Skeletal muscle cell (primary cell): ENCODE measurements at regions not wholly inside any gene's neighbourhood (a gene's known extent, or its start where the extent isn't known, plus 50 kb on each side); places are given as distances from the start of the nearest gene placed in this dataset.
"Not testable (repeated sequence)": the region's sequence is repeated elsewhere in the genome, so short reads cannot be mapped to it uniquely, and the experiment has no call there.

Source experiments
- DNase-seq: peaks from one replicate; pipeline ENCODE4 v3.0.0-alpha.2; 2010; ENCODE audit warnings: low read depth
- H3K4me3 ChIP-seq: 2 replicates; pipeline ENCODE4 v1.5.1; 2011; ENCODE audit warnings: low read depth, mild to moderate bottlenecking, control low read depth, low read length, moderate library complexity

DNA sequence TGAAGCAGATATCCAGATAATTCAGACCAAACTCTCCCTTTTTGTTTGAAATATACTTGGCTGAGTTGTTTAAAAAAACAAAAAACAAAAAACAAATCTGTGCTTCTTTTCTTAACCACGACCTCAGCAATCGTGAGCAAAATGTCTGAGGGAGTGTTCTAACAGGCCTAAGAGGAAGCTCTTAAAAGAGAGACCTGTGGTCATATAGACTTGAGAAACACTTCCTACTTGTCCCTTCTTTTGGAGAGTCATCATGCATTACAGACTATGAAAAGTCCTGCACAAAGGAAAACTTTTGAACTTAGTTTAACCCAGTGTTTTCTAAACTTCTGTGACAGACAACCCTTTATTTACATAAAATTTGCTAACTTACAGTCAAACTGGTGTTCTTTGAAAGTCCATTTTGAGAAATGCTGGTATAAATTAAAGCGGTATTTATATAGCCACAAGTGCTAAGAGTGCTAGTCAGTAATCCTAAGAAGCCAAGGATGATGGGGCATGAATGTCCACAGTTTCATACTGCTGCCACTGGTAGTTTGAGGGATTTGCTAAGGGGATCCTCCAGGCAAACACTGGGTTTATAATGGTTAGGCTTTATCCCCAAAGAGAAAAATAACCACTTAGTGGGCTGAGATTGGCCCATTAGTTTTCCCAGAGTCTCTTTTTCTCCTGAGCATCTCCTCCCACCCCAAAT is 199.8 kb downstream of the LRRC70 start:
- no peak overlapping the region for H3K4me3 ChIP-seq

DNA sequence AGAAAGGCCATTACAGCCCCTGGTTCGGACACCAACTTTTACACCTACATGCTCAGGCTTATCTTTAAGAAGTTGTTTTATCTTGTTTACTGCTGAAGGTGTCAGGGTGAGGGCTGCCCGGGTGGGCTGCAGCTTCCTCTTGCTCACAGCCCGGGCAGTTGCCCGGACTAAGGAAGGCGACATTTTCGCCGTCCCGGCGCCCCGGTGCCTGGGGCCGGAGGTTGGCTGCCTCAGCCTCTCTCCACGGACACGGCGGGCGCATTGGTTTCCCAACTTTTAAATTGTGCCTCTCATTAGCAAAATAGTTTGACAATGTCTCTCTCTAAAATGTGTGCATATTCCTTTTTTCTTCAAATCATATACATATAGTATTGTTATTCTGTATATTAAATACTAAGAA is 198.5 kb downstream of the LRRC70 start:
- DNase-seq, H3K4me3 ChIP-seq: not testable (repeated sequence)

More for the DNA sequence above, 199.8 kb downstream of the LRRC70 start:
- no peak for DNase-seq

DNA sequence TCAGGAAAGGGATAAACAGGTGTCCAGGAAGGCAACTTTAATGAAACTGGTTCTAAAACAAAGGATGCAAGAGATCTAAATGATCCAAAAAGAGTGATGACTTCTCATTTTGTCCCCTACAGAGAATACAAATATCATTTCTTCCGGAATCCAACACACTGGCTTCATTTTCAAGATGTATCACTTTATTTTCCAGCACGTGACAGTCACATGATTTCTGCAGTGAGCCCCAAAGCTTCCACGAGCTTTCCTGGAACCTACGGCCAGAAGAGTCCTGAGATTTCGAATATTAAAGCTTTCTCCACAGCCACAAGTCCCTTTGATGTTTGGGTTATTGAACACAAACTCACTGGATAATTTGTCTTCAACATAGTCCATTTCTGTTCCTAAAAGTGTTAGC is 198.0 kb downstream of the LRRC70 start:
- not testable (repeated sequence) for DNase-seq, H3K4me3 ChIP-seq

DNA sequence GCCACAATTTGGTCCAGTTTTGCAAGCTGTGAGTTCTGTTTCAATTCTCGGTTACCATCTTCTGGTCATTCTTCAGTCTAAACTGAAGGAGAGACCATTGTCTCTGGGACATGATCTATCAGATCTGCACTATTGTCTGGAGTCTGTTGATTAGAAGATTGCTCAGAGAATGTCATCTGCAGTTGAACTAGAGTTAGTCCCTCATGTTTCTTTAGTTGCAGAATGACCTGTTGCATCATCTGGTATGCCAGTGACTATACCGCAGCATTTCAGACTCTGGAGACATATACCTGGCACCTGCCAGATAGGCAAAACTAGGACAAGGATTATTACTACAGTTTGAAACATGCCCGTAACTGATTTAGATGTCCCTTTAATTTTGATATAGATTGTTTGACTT is 194.8 kb downstream of the LRRC70 start:
- DNase-seq = no peak
- H3K4me3 ChIP-seq = no peak overlapping the region

DNA sequence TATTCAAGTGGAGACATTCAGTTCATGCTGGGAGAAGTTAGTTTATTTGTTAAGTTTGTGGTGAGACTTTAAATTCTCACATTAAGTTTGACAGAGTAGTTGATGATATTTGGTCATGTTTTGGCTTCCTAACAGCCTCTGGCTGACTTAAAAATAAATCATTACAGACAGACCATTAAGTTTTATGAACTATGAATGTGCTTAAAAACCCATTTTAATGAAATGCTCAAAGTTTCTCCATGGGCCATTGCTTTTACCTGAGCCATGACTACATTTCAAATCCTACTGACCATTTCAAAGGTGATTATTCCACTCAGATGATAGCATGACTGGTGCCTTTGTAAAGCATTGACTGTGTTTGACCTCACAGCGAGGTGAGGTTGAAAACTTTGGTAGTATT is 192.7 kb downstream of the LRRC70 start:
- no peak overlapping the region for H3K4me3 ChIP-seq
- DNase-seq = no peak

DNA sequence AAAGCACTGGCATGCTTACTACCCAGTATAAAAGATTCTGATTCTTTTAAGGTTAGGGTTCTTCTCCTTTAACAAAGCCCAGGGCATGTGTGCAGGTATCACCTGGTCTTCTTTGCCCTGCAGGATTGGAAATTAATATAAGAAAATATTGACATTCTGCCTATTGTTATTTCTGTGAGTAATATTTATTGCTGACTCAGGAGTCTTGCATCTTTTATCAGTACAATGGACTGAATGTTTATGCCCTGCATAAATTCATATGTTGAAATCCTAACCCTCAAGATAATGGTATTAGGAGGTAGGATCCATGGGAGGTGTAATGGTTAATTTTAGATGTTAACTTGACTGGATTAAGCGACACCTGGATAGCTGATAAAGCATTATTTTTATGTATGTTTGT is 189.0 kb downstream of the LRRC70 start:
- no peak for DNase-seq
- no peak overlapping the region for H3K4me3 ChIP-seq

DNA sequence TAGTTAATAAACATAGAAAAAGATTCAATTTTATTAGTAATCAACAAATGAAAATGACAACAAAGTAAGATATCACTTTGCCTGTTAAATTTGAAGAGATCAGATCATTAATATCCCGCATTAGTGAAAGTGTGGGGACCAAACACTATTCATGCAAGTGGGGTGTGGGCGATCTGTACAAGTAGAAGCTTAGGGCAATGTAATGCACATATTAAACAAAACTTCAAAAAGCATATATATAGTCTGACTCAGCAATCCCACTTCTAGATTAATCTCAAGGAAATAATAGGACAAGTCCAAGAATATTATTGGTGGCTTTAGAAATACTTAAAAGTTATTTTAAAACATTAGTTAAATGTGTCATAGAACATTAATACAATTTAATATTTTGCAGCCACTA is 188.5 kb downstream of the LRRC70 start:
- no peak overlapping the region for H3K4me3 ChIP-seq

DNA sequence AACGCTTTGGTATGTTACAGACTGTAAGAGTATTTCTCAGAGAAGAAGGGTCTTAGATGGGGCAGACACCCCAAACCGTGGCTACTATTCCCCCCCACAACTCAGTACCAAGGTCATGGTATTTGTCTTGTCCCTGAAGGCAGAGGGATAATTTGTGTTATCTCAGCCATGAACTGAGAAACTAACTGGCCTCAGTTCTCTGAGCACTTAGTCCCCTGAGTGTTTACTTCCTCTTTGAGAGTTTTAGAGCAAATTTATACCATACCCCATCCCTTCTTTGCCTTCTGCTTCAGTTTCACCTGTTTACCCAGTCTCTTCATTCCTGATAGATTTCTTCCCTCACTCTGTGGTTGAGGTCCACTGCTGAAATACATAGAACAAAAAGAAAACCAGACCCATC is 183.9 kb downstream of the LRRC70 start:
- no peak for DNase-seq
- H3K4me3 ChIP-seq = no peak overlapping the region

More for the DNA sequence above, 188.5 kb downstream of the LRRC70 start:
- DNase-seq = no peak

DNA sequence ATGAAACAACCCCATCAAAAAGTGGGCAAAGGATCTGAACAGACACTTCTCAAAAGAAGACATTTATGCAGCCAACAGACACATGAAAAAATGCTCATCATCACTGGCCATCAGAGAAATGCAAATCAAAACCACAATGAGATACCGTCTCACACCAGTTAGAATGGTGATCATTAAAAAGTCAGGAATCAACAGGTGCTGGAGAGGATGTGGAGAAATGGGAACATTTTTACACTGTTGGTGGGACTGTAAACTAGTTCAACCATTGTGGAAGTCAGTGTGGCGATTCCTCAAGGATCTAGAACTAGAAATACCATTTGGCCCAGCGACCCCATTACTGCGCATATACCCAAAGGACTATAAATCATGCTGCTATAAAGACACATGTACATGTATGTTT is 179.1 kb downstream of the LRRC70 start:
- not testable (repeated sequence) for H3K4me3 ChIP-seq

DNA sequence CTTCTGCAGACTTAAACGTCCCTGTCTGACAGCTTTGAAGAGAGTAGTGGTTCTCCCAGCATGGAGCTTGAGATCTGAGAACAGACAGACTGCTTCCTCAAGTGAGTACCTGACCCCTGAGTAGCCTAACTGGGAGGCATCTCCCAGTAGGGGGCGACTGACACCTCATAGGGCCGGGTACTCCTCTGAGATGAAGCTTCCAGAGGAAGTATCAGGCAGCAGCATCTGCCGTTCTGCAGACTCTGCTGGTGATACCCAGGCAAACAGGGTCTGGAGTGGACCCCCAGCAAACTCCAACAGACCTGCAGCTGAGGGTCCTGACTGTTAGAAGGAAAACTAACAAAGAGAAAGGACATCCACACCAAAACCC is 174.4 kb downstream of the LRRC70 start:
- not testable (repeated sequence) for H3K4me3 ChIP-seq, DNase-seq

More for the DNA sequence above, 179.1 kb downstream of the LRRC70 start:
- DNase-seq = not testable (repeated sequence)

DNA sequence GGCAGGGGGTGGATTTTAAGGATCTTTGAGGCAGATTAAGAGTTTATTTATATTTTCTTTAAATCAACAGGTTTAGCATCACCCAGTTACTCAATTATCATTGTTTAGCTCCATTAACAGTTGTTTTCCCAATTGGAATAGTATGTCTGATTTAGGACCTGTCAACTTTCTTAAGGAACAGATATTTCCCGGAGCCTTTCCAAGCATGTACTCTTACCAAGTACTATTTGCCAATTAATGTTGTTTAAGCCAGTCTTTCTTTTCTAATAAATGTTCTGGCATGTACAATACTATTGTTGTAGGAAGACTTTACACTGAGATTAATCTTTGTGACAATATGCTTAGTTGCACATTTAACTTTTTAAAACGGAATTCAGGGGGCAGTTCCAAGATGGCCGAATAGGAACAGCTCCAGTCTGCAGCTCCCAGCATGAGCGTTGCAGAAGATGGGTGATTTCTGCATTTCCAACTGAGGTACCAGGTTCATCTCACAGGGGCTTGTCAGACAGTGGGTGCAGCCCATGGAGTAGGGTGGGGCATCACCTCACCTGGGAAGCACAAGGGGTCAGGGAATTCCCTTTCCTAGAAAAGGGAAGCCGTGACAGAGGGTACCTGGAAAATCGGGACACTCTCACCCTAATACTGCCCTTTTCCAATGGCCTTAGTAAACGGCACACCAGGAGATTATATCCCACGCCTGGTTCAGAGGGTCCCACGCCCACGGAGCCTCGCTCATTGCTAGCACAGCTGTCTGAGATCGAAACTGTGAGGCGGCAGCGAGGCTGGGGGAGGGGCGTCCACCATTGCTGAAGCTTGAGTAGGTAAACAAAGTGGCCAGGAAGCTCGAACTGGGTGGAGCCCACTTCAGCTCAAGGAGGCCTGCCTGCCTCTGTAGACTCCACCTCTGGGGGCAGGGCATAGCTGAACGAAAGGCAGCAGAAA is 173.7 kb downstream of the LRRC70 start:
- DNase-seq, H3K4me3 ChIP-seq: not testable (repeated sequence)

DNA sequence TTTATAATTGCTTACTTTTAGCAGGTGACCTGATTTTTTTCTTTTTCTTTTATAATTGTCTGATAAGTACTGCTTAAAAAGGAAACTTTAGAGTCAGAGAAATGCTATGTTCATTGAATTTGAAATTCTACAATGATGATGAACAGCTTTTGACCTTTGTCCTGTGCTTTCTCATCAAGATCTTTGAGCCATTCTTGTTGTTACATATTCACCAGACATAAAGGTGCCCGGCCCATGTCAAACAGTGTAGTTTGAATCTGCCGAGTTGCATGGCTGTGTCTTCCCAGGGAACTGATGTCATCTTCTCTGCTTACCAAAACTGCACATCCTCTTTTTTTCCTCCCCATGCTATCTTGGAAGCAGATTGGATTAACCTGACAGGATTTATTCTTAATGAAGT is 163.6 kb downstream of the LRRC70 start:
- no peak for DNase-seq
- H3K4me3 ChIP-seq = no peak overlapping the region

DNA sequence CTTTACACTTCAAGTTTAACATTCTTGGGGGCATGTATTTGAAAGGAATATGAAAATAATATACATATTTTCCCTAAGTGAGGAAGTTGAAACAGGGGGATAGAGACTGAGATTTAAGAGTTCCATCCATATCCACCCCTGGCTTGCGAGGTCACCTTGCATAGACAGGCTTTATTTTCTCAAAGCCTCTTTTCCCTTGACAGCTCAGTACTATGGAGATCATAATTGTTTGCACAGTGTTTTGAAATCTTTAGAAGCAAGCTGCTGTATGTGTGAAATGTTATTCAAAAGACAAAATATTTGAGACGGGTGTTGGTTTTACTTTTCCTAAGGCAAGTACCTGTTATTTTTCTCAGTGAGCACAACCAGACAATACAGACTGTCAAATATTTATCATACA is 163.1 kb downstream of the LRRC70 start:
- no peak for DNase-seq
- H3K4me3 ChIP-seq = no peak overlapping the region

DNA sequence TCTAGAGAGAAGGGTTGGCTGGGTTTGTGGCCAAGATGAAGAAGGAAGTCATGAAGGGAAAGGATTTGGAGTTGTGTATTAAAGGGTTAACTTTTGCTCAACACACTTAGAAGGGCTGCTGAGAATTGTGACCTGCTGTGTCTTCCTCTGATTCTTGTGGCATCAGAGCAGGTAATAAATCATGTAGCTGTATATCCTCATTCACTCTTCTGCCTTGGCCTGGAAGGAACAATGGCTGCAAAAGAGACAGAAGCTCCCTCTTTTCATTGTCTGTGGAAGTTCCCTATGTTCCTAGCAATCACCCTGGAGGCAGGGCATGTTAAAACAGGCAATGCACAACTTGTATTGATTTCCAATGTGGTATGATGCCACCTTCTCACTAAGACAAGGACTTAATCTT is 159.1 kb downstream of the LRRC70 start:
- no peak overlapping the region for H3K4me3 ChIP-seq
- DNase-seq = no peak

DNA sequence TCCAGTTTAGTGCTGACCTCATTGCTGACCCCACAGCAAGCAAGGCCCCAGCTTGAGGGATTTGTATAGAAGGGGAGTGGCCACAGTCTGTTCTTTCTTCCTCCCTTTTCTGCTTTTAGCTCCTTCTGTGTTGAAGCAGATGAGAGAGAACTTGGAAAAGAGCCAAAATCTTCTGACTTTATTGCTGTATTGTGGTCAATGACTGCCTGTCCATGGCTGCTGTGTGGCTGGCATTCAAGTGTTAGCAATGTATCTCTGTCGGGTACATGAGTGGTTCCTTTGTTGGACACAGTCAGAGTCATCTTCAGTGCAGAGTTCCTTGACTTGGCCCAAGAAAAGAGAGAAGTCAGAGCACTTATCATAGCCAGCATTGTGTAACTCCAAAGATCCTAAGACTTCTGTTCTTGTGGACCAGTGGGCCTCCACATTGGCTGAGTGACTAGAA is 154.1 kb downstream of the LRRC70 start:
- no peak overlapping the region for H3K4me3 ChIP-seq
- DNase-seq = no peak

DNA sequence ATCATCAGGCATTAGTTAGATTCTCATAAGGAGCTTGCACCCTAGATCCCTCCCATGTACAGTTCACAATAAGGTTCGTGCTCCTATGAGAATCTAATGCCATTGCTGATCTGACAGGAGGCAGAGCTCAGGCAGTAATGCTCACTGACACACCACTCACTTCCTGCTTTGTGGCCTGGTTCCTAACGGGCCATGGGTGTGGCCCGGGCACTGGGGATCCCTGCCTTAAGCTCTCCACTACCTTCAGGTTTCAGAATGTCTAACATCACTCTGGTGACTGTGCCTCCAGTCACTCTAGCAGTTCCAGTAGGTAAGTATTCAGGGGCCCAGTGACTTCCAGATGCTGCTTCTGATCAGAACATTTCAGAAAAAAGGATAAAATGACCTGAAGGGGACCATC is 152.4 kb downstream of the LRRC70 start:
- no peak overlapping the region for H3K4me3 ChIP-seq
- no peak for DNase-seq

DNA sequence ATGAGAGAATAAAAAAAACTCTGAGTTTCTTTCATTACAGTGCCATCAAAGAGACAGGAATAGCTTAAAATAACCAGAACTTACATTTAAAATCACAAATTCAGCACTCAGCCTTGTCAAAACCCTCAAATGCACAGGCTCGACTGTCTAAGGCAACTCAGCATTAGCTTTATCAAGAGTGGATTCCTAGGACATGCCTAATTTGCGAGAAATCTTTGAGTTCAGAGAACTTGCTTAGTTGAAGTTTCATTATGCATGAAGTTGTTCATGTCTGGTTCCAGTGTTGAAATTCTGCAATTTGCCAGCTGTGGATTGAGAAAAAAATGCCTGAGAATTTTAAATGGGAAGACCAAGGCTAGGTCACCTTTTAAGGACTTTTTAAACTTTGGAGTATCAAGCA is 151.1 kb downstream of the LRRC70 start:
- H3K4me3 ChIP-seq = no peak overlapping the region
- DNase-seq = no peak

DNA sequence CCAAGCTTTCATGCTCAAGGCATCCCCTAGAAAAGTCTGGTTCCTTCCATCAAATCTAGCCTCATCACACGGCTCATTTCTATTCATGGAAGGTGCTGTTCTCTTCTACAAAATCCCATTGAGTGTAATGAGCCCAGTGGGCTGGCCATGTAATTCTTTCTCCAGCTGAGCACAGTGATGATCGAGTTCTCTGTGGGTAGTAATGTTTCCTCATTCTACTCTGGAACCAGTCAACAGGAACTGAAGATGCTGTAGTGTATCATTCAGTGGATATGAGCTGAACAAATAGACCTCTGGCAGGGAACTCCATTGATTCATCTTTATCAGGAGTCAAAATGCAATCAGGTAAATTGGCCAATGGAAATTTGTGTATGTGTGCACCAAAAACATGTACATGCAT is 149.2 kb downstream of the LRRC70 start:
- no peak overlapping the region for H3K4me3 ChIP-seq
- DNase-seq = no peak

DNA sequence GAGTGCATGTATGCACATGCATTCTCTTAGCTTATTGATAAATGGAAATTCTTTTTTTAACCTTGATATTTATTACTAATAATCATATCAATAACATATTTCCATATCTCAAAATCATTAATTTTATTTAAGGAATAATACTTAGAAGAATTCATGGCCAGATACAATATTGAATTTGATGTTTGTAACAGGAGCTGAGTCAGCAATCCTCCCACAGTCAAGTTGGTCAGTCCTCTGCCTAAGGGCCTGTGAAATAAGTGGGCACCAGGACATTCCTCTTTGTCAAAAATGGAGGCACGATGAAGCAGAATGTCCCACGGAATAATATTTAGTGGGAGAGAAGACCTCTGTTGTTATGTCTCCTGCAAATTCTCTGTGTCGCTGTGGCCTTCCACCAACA is 148.6 kb downstream of the LRRC70 start:
- H3K4me3 ChIP-seq = no peak overlapping the region
- no peak for DNase-seq

DNA sequence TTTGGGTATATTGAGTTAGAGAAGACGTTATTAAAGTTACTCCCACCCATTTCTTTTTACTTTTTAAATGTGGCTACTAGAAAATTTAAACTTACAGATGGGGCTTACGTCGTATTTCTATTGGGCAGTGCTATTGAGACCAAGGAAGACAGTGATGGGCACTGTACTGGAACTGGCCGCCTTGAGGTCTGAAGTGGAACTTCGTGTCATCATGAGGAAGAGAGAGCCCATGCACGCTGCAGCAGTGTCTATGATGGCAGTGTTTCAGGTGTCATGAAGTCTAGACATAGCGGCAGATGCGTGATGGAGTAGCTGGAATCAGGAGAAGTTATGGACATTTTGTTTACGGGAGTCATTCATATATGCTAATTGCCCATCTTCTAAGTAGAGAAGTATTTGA is 143.7 kb downstream of the LRRC70 start:
- no peak for DNase-seq
- H3K4me3 ChIP-seq = no peak overlapping the region

DNA sequence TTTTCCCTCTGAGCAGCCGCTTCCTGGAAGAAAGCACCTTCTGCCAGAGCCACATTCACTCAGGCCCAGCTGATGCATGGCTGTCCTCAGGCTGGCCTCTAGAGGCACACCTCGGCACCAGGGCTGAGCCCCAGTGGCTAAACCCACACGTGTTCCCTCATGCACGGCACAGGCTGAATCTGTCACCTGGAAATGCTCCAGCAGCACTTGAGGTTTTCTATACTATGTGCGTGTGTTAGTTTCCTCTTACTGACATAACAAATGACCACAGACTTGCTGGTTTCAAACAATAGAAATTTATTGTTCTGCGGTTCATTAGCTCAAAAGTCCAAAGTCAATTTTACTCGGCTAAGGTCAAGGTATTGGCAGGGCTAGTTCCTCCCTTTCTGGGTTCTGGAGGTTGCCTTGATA is 141.4 kb downstream of the LRRC70 start:
- no peak overlapping the region for H3K4me3 ChIP-seq
- DNase-seq = no peak
